Loucy (cell line): ENCODE measurements at regions not wholly inside any gene's neighbourhood (a gene's known extent, or its start where the extent isn't known, plus 50 kb on each side); places are given as distances from the start of the nearest gene placed in this dataset.

ENCODE experiments used
- H2AFZ ChIP-seq: fragments of 200-600 bp; sonication (generic); 2 replicates; pipeline ENCODE4 v1.6.0; 2016; ENCODE audit warnings: antibody characterized with exemption, mild to moderate bottlenecking, low read length, moderate library complexity
- H3F3A ChIP-seq: fragments of 200-600 bp; 2 replicates; pipeline ENCODE4 v1.6.0; 2016; ENCODE audit warnings: antibody characterized with exemption, low read depth, mild to moderate bottlenecking
- H3K27me3 ChIP-seq: fragments of 200-600 bp; sonication (generic); 2 replicates; pipeline ENCODE4 v1.6.1; 2014; ENCODE audit warnings: low read length, mild to moderate bottlenecking; ENCODE audit not compliant: insufficient read depth, poor library complexity, severe bottlenecking
- H3K36me3 ChIP-seq: fragments of 200-600 bp; sonication (generic); 2 replicates; pipeline ENCODE4 v1.6.1; 2016; ENCODE audit warnings: low read length; ENCODE audit not compliant: insufficient read depth
- H3K4me1 ChIP-seq: fragments of 200-600 bp; sonication (generic); 2 replicates; pipeline ENCODE4 v1.5.1; 2014; ENCODE audit warnings: low read length, mild to moderate bottlenecking; ENCODE audit not compliant: insufficient read depth, poor library complexity, severe bottlenecking
- H3K4me2 ChIP-seq: fragments of 200-600 bp; sonication (generic); 2 replicates; pipeline ENCODE4 v1.6.0; 2014; ENCODE audit warnings: antibody characterized with exemption, low read length, low read depth, mild to moderate bottlenecking; ENCODE audit not compliant: poor library complexity, severe bottlenecking
- H3K4me3 ChIP-seq: fragments of 200-600 bp; sonication (generic); 2 replicates; pipeline ENCODE4 v1.5.1; 2014; ENCODE audit warnings: low read length, mild to moderate bottlenecking, mixed read lengths; ENCODE audit not compliant: poor library complexity, severe bottlenecking
- H3K79me2 ChIP-seq: fragments of 200-600 bp; sonication (generic); 2 replicates; pipeline ENCODE4 v1.6.1; 2014; ENCODE audit warnings: low read length; ENCODE audit not compliant: insufficient read depth
- H3K9ac ChIP-seq: fragments of 200-600 bp; sonication (generic); 2 replicates; pipeline ENCODE4 v1.6.0; 2014; ENCODE audit warnings: mild to moderate bottlenecking, low read depth, low read length, moderate library complexity; ENCODE audit not compliant: poor library complexity, severe bottlenecking
- H3K9me2 ChIP-seq: fragments of 200-600 bp; sonication (generic); replicated peaks from 2 replicates; pipeline ENCODE4 v1.6.1; 2016; ENCODE audit warnings: low read depth, low read length, mixed read lengths
- H3K9me3 ChIP-seq: fragments of 200-600 bp; sonication (generic); 2 replicates; pipeline ENCODE4 v1.6.1; 2014; ENCODE audit warnings: mild to moderate bottlenecking, antibody characterized with exemption, low read length, low read depth; ENCODE audit not compliant: insufficient read depth
- H4K20me1 ChIP-seq: fragments of 200-600 bp; sonication (generic); 2 replicates; pipeline ENCODE4 v1.6.0; 2014; ENCODE audit warnings: antibody characterized with exemption, low read length, mild to moderate bottlenecking; ENCODE audit not compliant: insufficient read depth, poor library complexity, severe bottlenecking
- EZH2phosphoT487 ChIP-seq: fragments of 200-600 bp; IDR thresholded peaks from 2 replicates; pipeline ENCODE4 v1.6.1; 2018; ENCODE audit warnings: antibody characterized with exemption, mild to moderate bottlenecking, moderate library complexity, borderline replicate concordance
- TF ChIP-seq, protein P1 (sequence below): fragments of 200-600 bp; sonication (generic); conservative IDR thresholded peaks from 2 replicates; pipeline ENCODE4 v1.5.1; 2014; ENCODE audit warnings: mild to moderate bottlenecking, antibody characterized with exemption, low read length

DNA sequence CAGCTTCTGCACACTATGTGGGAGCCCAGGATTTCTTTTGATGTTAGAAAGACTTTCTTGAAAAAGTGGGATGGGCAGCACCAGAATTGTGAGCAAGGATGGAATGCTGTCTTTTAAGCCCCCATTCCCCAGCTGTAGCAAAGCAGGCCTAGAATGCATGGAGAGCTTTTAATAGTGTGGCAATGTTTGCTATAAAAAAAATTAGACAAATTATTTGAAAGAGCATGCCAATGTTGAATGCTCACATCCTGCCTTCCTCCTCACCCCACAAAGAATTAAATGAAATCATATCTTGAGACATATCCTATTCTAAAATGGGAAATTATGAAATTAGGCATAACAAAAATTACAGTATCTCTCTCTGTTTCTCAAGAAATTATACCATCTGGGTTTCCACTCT is 154.7 kb downstream of the C11orf91 start:
- H3K4me1 ChIP-seq = no peaks in the 10 kb centered on the region
- H3K36me3 ChIP-seq = no peaks in the 10 kb centered on the region
- no peak overlapping the region for H3K4me2 ChIP-seq
- H3K9me3 ChIP-seq = no peaks in the 10 kb centered on the region
- H3K9me2 ChIP-seq = no peaks in the 10 kb centered on the region
- H3K79me2 ChIP-seq = no peaks in the 10 kb centered on the region
- H3K4me3 ChIP-seq = no peak overlapping the region
- H4K20me1 ChIP-seq = no peaks in the 10 kb centered on the region
- no peak overlapping the region for H3K9ac ChIP-seq
- no peaks in the 10 kb centered on the region for H3K27me3 ChIP-seq
- H2AFZ ChIP-seq = no peak overlapping the region
- TF ChIP-seq, protein P1, sequence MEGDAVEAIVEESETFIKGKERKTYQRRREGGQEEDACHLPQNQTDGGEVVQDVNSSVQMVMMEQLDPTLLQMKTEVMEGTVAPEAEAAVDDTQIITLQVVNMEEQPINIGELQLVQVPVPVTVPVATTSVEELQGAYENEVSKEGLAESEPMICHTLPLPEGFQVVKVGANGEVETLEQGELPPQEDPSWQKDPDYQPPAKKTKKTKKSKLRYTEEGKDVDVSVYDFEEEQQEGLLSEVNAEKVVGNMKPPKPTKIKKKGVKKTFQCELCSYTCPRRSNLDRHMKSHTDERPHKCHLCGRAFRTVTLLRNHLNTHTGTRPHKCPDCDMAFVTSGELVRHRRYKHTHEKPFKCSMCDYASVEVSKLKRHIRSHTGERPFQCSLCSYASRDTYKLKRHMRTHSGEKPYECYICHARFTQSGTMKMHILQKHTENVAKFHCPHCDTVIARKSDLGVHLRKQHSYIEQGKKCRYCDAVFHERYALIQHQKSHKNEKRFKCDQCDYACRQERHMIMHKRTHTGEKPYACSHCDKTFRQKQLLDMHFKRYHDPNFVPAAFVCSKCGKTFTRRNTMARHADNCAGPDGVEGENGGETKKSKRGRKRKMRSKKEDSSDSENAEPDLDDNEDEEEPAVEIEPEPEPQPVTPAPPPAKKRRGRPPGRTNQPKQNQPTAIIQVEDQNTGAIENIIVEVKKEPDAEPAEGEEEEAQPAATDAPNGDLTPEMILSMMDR = no peak
- no peak for TF ChIP-seq EZH2phosphoT487
- H3F3A ChIP-seq = no peaks in the 10 kb centered on the region

DNA sequence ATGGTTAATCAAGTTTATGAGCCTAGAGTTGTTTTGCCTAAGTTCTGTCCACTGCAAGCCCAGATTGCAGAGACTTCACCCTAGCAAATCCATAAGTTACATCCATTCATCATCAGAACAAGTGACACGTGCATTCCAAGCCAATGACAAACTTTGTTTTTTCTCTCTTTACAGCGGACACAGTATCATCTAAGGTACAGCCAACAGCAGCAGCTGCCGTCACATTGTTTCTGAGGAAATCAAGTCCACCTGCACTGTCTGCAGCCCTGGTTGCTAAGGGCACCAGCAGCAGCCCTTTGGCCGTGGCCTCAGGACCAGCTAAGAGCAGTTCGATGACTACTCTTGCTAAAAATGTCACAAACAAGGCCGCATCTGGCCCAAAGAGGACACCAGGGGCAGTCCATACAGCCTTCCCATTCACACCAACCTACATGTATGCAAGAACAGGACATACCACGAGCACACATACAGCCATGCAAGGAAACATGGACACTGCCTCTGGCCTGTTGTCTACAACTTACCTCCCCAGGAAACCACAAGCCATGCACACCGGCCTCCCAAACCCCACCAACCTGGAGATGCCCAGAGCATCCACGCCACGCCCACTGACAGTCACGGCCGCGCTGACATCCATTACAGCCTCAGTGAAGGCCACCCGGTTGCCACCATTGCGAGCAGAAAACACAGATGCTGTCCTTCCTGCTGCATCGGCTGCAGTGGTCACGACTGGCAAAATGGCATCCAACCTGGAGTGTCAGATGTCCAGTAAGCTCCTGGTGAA is 155.8 kb downstream of the C11orf91 start:
- Histone ChIP-seq H3F3A (no peaks in the 10 kb centered on the region), H2AFZ (no peak overlapping the region), H3K4me2 (no peak overlapping the region), H3K9me3 (no peaks in the 10 kb centered on the region), H3K4me1 (no peaks in the 10 kb centered on the region), H3K27me3 (no peaks in the 10 kb centered on the region), H4K20me1 (no peaks in the 10 kb centered on the region), H3K9ac (no peak overlapping the region), H3K9me2 (no peaks in the 10 kb centered on the region), H3K79me2 (no peaks in the 10 kb centered on the region), H3K36me3 (no peaks in the 10 kb centered on the region), H3K4me3 (no peak overlapping the region)
- TF ChIP-seq, protein P1 = no peak
- TF ChIP-seq EZH2phosphoT487 = no peak

DNA sequence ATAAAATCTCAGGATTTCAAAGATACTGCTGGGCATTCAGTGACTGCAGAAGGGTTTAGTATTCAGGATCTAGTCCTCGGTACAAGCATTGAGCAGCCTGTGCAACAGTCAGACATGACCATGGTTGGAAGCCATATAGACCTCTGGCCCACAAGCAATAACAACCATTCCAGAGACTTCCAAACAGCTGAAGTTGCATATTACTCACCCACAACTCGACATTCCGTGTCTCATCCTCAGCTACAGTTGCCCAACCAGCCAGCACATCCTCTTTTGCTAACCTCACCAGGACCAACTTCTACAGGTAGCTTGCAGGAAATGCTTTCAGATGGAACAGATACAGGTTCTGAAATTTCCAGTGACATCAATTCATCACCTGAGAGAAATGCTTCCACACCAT is 156.8 kb downstream of the C11orf91 start:
- Histone ChIP-seq H3F3A (no peaks in the 10 kb centered on the region), H3K4me3 (no peak overlapping the region), H3K36me3 (no peaks in the 10 kb centered on the region), H3K79me2 (no peaks in the 10 kb centered on the region), H3K27me3 (no peaks in the 10 kb centered on the region), H4K20me1 (no peaks in the 10 kb centered on the region), H3K9ac (no peak overlapping the region), H2AFZ (no peak overlapping the region), H3K4me2 (no peak overlapping the region), H3K9me3 (no peaks in the 10 kb centered on the region), H3K9me2 (no peaks in the 10 kb centered on the region), H3K4me1 (no peaks in the 10 kb centered on the region)
- TF ChIP-seq, protein P1 = no peak
- no peak for TF ChIP-seq EZH2phosphoT487
